ENCODE measurements at regions not wholly inside any gene's neighbourhood (a gene's known extent, or its start where the extent isn't known, plus 50 kb on each side); places are given as distances from the start of the nearest gene placed in this dataset.
"Not testable (repeated sequence)": the region's sequence is repeated elsewhere in the genome, so short reads cannot be mapped to it uniquely, and the experiment has no call there.

- no peak overlapping the region for H3K4me3 ChIP-seq (ENCODE audit: control insufficient read depth, low read depth, low read length)
- TF ChIP-seq CTCF (conservative IDR thresholded peaks at IDR 0.05; ENCODE audit: control insufficient read depth, insufficient read depth, low read depth, low read length): no peak
- DNase-seq (ENCODE audit: low read depth): no peak
These were observed 283.2 kb upstream of the CELF2 start for GRCh38 chr10:10734356-10735064.

GRCh38 chr10:10745291-10745690 is 272.4 kb upstream of the CELF2 start:
- TF ChIP-seq CTCF (conservative IDR thresholded peaks at IDR 0.05; ENCODE audit: control insufficient read depth, insufficient read depth, low read depth, low read length): no peak
- no peak for DNase-seq (ENCODE audit: low read depth)
- H3K4me3 ChIP-seq (ENCODE audit: control insufficient read depth, low read depth, low read length): no peak overlapping the region

- no peak overlapping the region for H3K4me3 ChIP-seq (ENCODE audit: control insufficient read depth, low read depth, low read length)
- no peak for TF ChIP-seq CTCF (conservative IDR thresholded peaks at IDR 0.05; ENCODE audit: control insufficient read depth, insufficient read depth, low read depth, low read length)
These were observed 262.2 kb upstream of the CELF2 start for GRCh38 chr10:10755490-10755889.

GRCh38 chr10:10758306-10758705 is 259.4 kb upstream of the CELF2 start:
- TF ChIP-seq CTCF (conservative IDR thresholded peaks at IDR 0.05; ENCODE audit: control insufficient read depth, insufficient read depth, low read depth, low read length): no peak
- H3K4me3 ChIP-seq (ENCODE audit: control insufficient read depth, low read depth, low read length): no peak overlapping the region
- peak; percentile 22 for DNase-seq (ENCODE audit: low read depth)

More at GRCh38 chr10:10755490-10755889, 262.2 kb upstream of the CELF2 start:
- DNase-seq (ENCODE audit: low read depth): no peak

GRCh38 chr10:10759806-10760205 is 257.9 kb upstream of the CELF2 start:
- DNase-seq (ENCODE audit: low read depth); H3K4me3 ChIP-seq (ENCODE audit: control insufficient read depth, low read depth, low read length): not testable (repeated sequence)

- H3K4me3 ChIP-seq (ENCODE audit: control insufficient read depth, low read depth, low read length): no peak overlapping the region
- TF ChIP-seq CTCF (conservative IDR thresholded peaks at IDR 0.05; ENCODE audit: control insufficient read depth, insufficient read depth, low read depth, low read length): no peak
- no peak for DNase-seq (ENCODE audit: low read depth)
These were observed 252.7 kb upstream of the CELF2 start for GRCh38 chr10:10765017-10765416.

GRCh38 chr10:10772411-10772810 is 245.3 kb upstream of the CELF2 start:
- TF ChIP-seq CTCF (conservative IDR thresholded peaks at IDR 0.05; ENCODE audit: control insufficient read depth, insufficient read depth, low read depth, low read length): no peak
- no peak overlapping the region for H3K4me3 ChIP-seq (ENCODE audit: control insufficient read depth, low read depth, low read length)
- DNase-seq (ENCODE audit: low read depth): no peak
